ENCODE measurements at regions not wholly inside any gene's neighbourhood (a gene's known extent, or its start where the extent isn't known, plus 50 kb on each side); places are given as distances from the start of the nearest gene placed in this dataset.

DNA sequence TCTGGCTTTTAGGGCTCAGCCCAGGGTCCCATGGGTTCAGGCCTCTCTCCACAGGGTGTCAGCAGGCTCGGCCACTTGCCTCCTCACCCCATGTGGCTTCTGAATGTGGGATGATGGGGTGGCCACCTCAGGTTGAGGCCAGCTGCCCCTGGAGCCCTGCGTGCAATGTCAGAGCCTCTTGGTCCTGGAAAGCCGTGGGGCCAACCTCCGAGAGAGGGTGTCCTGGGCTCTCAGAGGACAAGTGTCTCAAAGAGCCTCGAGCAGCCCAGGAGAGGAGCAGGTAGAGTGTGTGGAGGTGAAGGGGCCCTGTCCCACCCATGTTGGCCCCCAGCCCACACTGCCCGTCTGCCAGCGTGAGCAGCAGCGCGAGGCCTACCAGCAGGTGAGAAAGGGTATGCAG is 86.0 kb downstream of the PLXNA1 start:
- no peak overlapping the region for H3K27ac Mint-ChIP-seq
- no peak overlapping the region for H3K4me3 Mint-ChIP-seq
- H3K4me1 Mint-ChIP-seq = peaks cover 10% of the 10 kb centered on the region
- peaks cover 7% of the 10 kb centered on the region for H3K27me3 Mint-ChIP-seq (ENCODE audit: low read depth, poor library complexity)
- H3K36me3 Mint-ChIP-seq (ENCODE audit: low read depth) = no peaks in the 10 kb centered on the region
- TF ChIP-seq, protein P1, sequence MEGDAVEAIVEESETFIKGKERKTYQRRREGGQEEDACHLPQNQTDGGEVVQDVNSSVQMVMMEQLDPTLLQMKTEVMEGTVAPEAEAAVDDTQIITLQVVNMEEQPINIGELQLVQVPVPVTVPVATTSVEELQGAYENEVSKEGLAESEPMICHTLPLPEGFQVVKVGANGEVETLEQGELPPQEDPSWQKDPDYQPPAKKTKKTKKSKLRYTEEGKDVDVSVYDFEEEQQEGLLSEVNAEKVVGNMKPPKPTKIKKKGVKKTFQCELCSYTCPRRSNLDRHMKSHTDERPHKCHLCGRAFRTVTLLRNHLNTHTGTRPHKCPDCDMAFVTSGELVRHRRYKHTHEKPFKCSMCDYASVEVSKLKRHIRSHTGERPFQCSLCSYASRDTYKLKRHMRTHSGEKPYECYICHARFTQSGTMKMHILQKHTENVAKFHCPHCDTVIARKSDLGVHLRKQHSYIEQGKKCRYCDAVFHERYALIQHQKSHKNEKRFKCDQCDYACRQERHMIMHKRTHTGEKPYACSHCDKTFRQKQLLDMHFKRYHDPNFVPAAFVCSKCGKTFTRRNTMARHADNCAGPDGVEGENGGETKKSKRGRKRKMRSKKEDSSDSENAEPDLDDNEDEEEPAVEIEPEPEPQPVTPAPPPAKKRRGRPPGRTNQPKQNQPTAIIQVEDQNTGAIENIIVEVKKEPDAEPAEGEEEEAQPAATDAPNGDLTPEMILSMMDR (IDR thresholded peaks at IDR 0.05) = no peak
- no peak for DNase-seq
- H3K9me3 Mint-ChIP-seq = no peaks in the 10 kb centered on the region

DNA sequence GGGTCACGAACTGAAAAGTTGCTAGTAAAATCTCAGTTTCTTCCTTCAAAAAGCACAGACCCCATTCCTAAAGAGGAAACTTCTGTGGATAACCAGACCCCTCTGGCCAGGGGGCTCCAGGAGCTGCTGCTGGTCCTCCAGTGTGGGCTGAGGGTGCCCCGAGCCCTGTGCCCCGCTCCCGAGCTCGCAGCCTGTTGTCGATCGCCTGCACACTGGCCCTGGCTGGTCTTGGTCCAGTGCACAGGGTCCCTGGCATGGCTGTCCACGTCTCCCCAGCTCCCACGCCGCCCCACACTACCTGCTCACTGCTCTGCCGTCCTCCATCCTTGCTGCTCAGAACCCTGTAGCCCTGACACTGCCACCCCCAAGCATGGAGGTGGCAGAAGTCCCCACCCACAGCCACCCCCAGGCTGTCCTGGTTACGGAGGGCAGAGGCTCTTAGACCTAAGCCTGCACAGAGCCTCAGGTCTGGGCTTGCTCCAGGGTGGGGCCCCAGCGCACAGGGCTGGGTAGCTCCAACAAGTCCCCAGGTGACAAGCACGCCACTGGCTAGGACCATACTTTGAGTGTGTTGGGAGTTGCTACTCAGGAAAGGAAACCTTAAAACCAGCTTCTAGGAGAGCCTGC is 87.0 kb downstream of the PLXNA1 start:
- no peak overlapping the region for H3K4me3 Mint-ChIP-seq
- peaks cover 7% of the 10 kb centered on the region for H3K27me3 Mint-ChIP-seq (ENCODE audit: low read depth, poor library complexity)
- H3K36me3 Mint-ChIP-seq (ENCODE audit: low read depth) = no peaks in the 10 kb centered on the region
- no peak for DNase-seq
- H3K4me1 Mint-ChIP-seq = peaks cover 10% of the 10 kb centered on the region
- TF ChIP-seq, protein P1 (IDR thresholded peaks at IDR 0.05) = no peak
- no peak overlapping the region for H3K27ac Mint-ChIP-seq
- H3K9me3 Mint-ChIP-seq = no peaks in the 10 kb centered on the region

DNA sequence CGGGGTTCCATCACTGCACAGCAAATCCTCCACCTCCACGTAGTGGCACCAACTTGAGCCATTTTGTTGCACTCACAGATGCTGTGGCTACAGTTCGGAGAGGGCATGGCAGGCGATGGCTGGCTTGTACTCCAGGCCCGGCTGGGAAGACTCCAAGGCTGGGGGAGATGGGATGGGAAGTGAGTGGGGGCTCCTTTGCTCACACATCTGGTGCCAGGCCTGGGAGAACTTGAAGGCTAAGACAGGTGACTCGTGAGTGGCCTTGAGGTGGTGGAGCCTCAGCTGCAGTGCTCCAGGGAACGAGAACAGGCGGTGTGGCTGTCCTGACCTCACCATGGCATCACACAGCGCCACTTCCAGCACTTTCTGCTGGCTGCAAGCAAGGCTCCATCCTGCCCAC is 87.9 kb downstream of the PLXNA1 start:
- DNase-seq = no peak
- H3K27ac Mint-ChIP-seq = no peak overlapping the region
- H3K9me3 Mint-ChIP-seq = peaks cover 5% of the 10 kb centered on the region
- H3K36me3 Mint-ChIP-seq (ENCODE audit: low read depth) = no peaks in the 10 kb centered on the region
- H3K4me3 Mint-ChIP-seq = no peak overlapping the region
- TF ChIP-seq, protein P1 (IDR thresholded peaks at IDR 0.05) = no peak
- peaks cover 7% of the 10 kb centered on the region for H3K27me3 Mint-ChIP-seq (ENCODE audit: low read depth, poor library complexity)
- H3K4me1 Mint-ChIP-seq = peaks cover 10% of the 10 kb centered on the region

DNA sequence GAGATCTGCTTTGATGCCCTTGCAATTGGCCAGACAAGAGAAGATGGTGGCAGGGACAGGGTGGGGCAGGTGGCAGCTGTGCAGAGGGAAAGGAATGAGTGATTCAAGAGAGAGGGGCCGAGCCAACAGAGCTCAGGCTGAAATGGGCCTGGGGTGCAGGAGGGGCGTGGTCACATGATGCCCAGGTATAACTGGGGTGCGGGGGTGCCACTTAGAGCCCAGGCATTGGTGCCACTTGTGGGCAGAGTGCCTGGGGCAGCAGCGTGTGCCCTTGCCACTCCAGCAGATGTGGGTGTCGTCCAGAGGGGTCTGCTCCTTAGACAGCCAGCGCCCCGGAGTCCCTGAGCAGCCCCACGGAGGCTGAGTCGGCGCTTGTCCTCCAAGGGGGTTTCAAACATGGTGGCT is 88.7 kb downstream of the PLXNA1 start:
- DNase-seq = no peak
- peaks cover 4% of the 10 kb centered on the region for H3K27me3 Mint-ChIP-seq (ENCODE audit: low read depth, poor library complexity)
- H3K4me3 Mint-ChIP-seq = no peak overlapping the region
- H3K36me3 Mint-ChIP-seq (ENCODE audit: low read depth) = no peaks in the 10 kb centered on the region
- no peak overlapping the region for H3K27ac Mint-ChIP-seq
- peaks cover 10% of the 10 kb centered on the region for H3K4me1 Mint-ChIP-seq
- TF ChIP-seq, protein P1 (IDR thresholded peaks at IDR 0.05) = no peak
- peaks cover 5% of the 10 kb centered on the region for H3K9me3 Mint-ChIP-seq

DNA sequence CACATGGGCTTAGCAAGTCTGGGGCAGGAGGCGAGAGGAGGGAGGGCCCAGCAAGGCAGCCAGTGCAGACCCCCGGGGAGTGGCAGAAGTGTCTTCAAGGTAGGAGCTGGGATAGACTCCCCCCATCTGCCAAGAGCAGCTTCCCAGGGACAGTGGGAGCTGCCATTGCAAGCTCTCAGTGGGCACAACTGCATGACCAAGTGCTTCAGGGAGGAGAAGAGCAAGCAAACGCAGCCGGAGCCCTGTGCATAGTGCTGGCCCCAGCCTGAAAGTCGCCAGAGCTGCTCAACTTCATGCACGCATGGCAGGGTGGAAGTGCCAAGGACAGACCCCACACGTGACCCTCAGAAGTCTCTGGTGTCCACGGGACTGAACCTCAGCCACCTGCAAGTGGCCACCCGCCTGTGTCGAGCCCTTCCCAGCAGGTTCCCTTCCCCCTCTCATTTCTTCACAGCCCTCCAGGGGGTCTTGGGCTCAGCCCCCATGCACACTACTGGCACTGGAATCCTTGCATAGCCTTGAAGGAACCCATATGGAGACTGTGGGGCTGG is 89.4 kb downstream of the PLXNA1 start:
- H3K4me3 Mint-ChIP-seq = no peak overlapping the region
- H3K27me3 Mint-ChIP-seq (ENCODE audit: low read depth, poor library complexity) = peaks cover 6% of the 10 kb centered on the region
- no peak overlapping the region for H3K27ac Mint-ChIP-seq
- DNase-seq = no peak
- TF ChIP-seq, protein P1 (IDR thresholded peaks at IDR 0.05) = no peak
- H3K36me3 Mint-ChIP-seq (ENCODE audit: low read depth) = no peaks in the 10 kb centered on the region
- peaks cover 5% of the 10 kb centered on the region for H3K9me3 Mint-ChIP-seq
- H3K4me1 Mint-ChIP-seq = peaks cover 10% of the 10 kb centered on the region

Data from nephron progenitor cell (in vitro differentiated cells).